ENCODE measurements at regions not wholly inside any gene's neighbourhood (a gene's known extent, or its start where the extent isn't known, plus 50 kb on each side); places are given as distances from the start of the nearest gene placed in this dataset.

GRCh38 chr10:124344931-124345330, 73.8 kb downstream of the OAT start:
- Histone ChIP-seq H3K79me1 (ENCODE audit: low read depth in 1 of 2, low read length in 2 of 2) (no peaks in the 10 kb centered on the region), H3K9ac (ENCODE audit: low read depth, low read length) (no peak overlapping the region), H2AK9ac (replicated peaks; ENCODE audit: low read depth, low read length, poor library complexity) (no peak overlapping the region), H3K4me2 (ENCODE audit: low read depth, low read length) (no peak overlapping the region), H4K91ac (ENCODE audit: insufficient read depth, low read depth, low read length) (no peak overlapping the region), H4K5ac (ENCODE audit: low read depth, low read length) (no peak overlapping the region), H3K56ac (ENCODE audit: extremely low read depth, insufficient read depth, low read length) (no peak overlapping the region), H2BK15ac (ENCODE audit: low read depth, low read length) (no peak overlapping the region), H3K27ac (ENCODE audit: insufficient read depth, low read length) (no peak overlapping the region), H3K27me3 (ENCODE audit: control insufficient read depth, insufficient read depth, low read length) (peaks cover 1% of the 10 kb centered on the region; the same call in 1 of the 2 replicates), H3K9me1 (ENCODE audit: insufficient read depth, low read length) (peaks cover 3% of the 10 kb centered on the region; the same call in 1 of the 2 replicates), H3K23ac (ENCODE audit: low read depth, low read length) (no peak overlapping the region), H3K9me3 (ENCODE audit: control insufficient read depth, insufficient read depth, low read length) (0 out of 2 replicates have a peak, but pooled peaks cover 2% of the 10 kb centered on the region), H3K36me3 (ENCODE audit: control insufficient read depth, insufficient read depth, low read length) (no peaks in the 10 kb centered on the region), H3K4ac (ENCODE audit: low read depth, low read length) (no peak overlapping the region), H4K20me1 (ENCODE audit: insufficient read depth, low read length) (no peaks in the 10 kb centered on the region), H3K18ac (ENCODE audit: low read depth, low read length) (no peak overlapping the region), H2AK5ac (ENCODE audit: low read depth, low read length) (no peak overlapping the region), H2BK5ac (ENCODE audit: low read depth, low read length, poor library complexity, severe bottlenecking) (no peak overlapping the region), H2BK20ac (ENCODE audit: low read depth, low read length) (no peak overlapping the region), H3K14ac (replicated peaks; ENCODE audit: low read depth, low read length) (no peak overlapping the region), H3K4me3 (ENCODE audit: insufficient read depth, low read depth, low read length) (no peak overlapping the region), H2AFZ (replicated peaks; ENCODE audit: low read length, poor library complexity) (no peak overlapping the region), H2BK120ac (ENCODE audit: low read depth, low read length) (no peak overlapping the region), H4K8ac (ENCODE audit: low read depth in 2 of 2, low read length in 2 of 2) (no peak overlapping the region), H3K4me1 (ENCODE audit: control insufficient read depth, insufficient read depth, low read length) (peaks cover 8% of the 10 kb centered on the region; the same call in 1 of the 2 replicates)
- TF ChIP-seq RAD21 (IDR thresholded peaks at IDR 0.05; ENCODE audit: low read length), result no peak
- no peak for TF ChIP-seq FOS (IDR thresholded peaks at IDR 0.05; ENCODE audit: low read depth, low read length)
- TF ChIP-seq BHLHE40 (IDR thresholded peaks at IDR 0.05; ENCODE audit: low read depth, low read length), result no peak
- TF ChIP-seq MAZ (IDR thresholded peaks at IDR 0.05; ENCODE audit: borderline replicate concordance, low read depth, low read length), result no peak
- TF ChIP-seq CHD1 (IDR thresholded peaks at IDR 0.05; ENCODE audit: low read depth, low read length), result no peak
- no peak for TF ChIP-seq MAFK (IDR thresholded peaks at IDR 0.05; ENCODE audit: low read depth, low read length)
- no peak for TF ChIP-seq MXI1 (IDR thresholded peaks at IDR 0.05; ENCODE audit: borderline replicate concordance, low read depth, low read length)
- TF ChIP-seq CEBPB (IDR thresholded peaks at IDR 0.05; ENCODE audit: low read depth, low read length), result no peak
- TF ChIP-seq RCOR1 (IDR thresholded peaks at IDR 0.05; ENCODE audit: insufficient replicate concordance, low read length), result no peak
- no peak for TF ChIP-seq NFE2L2 (IDR thresholded peaks at IDR 0.05; ENCODE audit: low read depth, low read length)
- TF ChIP-seq CTCF (conservative IDR thresholded peaks at IDR 0.05; ENCODE audit: low read depth, low read length), result no peak
- no peak for TF ChIP-seq RFX5 (IDR thresholded peaks at IDR 0.05; ENCODE audit: low read depth, low read length)
- no peak for TF ChIP-seq ELK1 (IDR thresholded peaks at IDR 0.05; ENCODE audit: borderline replicate concordance, low read depth, low read length)
- no TSS peak for BruUV-seq (replicated peaks)
- dilution Hi-C loops (cut with HindIII; ENCODE audit: low sequenced_read_pairs, unreplicated experiment), result no loop called here
- intact Hi-C loops (cut with micrococcal nuclease), result no loop called here
- WGBS, 2 experiments (ENCODE audit: extremely low coverage in 2 of 2, insufficient read length in 1 of 2), result no CpG with 5 or more reads among the region's 3 CpGs
- DNase-seq, result no peak
- ChIA-PET POLR2A (ENCODE audit: unreplicated experiment) (no interaction called here), CTCF (no interaction called here)
- in situ Hi-C loops (cut with MboI; ENCODE audit: low sequenced_read_pairs), result no loop called here
- no peak for ATAC-seq (ENCODE audit: low read depth)
